SU-DHL-6 (cell line): ENCODE measurements at regions not wholly inside any gene's neighbourhood (a gene's known extent, or its start where the extent isn't known, plus 50 kb on each side); places are given as distances from the start of the nearest gene placed in this dataset.

Experiments
- CTCF ChIP-seq: fragments of 200-600 bp; sonication (generic); IDR thresholded peaks from one replicate; pipeline ENCODE4 v1.5.1; 2017; ENCODE audit warnings: antibody characterized with exemption, mild to moderate bottlenecking, low read length, moderate library complexity; ENCODE audit not compliant: insufficient read depth, poor library complexity, severe bottlenecking
- EZH2phosphoT487 ChIP-seq: fragments of 200-600 bp; sonication (generic), shearing (Covaris generic); conservative IDR thresholded peaks from 2 replicates; pipeline ENCODE4 v1.6.1; 2018; ENCODE audit warnings: mild to moderate bottlenecking, antibody characterized with exemption, low read length, moderate library complexity, mixed read lengths

DNA sequence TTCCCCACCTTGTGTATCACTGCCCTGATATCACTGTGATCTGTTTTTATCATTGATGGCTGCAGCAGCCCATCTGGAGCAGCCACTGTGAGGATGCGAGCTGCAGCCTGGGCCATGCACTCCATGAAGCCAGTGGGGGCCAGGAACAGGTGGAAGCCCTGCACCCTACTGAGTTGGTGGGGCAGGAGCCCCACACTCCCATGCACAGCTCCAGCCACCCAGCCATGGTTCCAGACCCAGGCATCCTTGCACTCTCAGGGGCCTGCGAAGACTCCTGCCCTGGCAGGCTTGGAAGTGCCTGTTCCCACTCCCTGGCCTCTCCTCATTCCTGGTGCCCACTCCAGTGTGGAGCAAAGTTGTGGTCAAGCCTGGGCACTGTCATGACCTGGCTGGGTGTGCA is 424.0 kb upstream of the FZD8 start:
- TF ChIP-seq CTCF (no peak), EZH2phosphoT487 (no peak)
